CD14-positive monocyte (primary cell): ENCODE measurements at regions not wholly inside any gene's neighbourhood (a gene's known extent, or its start where the extent isn't known, plus 50 kb on each side); places are given as distances from the start of the nearest gene placed in this dataset.

Source experiments
- DNase-seq, 3 donors: peaks; one replicate each; pipeline ENCODE4 v3.0.0-alpha.2; 2011 to 2022
- H2AFZ ChIP-seq: 2 replicates; pipeline ENCODE4 v1.6.0; 2012; ENCODE audit warnings: mild to moderate bottlenecking, low read depth, low read length, inconsistent platforms; ENCODE audit not compliant: insufficient read depth, poor library complexity, severe bottlenecking
- H3K27ac ChIP-seq, 2 donors: 1 replicate in 1 of 2; 2 replicates in 1 of 2; pipeline ENCODE4 v1.5.1; 2012 to 2013; ENCODE audit warnings: low read length in 2 of 2, control low read depth in 1 of 2, inconsistent platforms in 1 of 2, low read depth in 1 of 2, mild to moderate bottlenecking in 1 of 2
- H3K27me3 ChIP-seq, 2 donors: one replicate each; pipeline versions ENCODE4 v1.6.0 to v1.6.1; 2011 to 2013; ENCODE audit warnings: low read length in 2 of 2; ENCODE audit not compliant: control insufficient read depth in 2 of 2, insufficient read depth in 2 of 2
- H3K36me3 ChIP-seq, 2 donors: replicated peaks in 1 of 2; 1 replicate in 1 of 2; 2 replicates in 1 of 2; pipeline versions ENCODE4 v1.5.1 to v1.6.1; 2012 to 2013; ENCODE audit warnings: low read length in 2 of 2, control low read depth in 1 of 2, inconsistent platforms in 1 of 2, mild to moderate bottlenecking in 1 of 2; ENCODE audit not compliant: insufficient read depth in 2 of 2, control insufficient read depth in 1 of 2
- H3K4me1 ChIP-seq, 2 donors: 1 replicate in 1 of 2; 2 replicates in 1 of 2; pipeline versions ENCODE4 v1.5.1 to v1.6.1; 2012 to 2013; ENCODE audit warnings: low read length in 2 of 2, control low read depth in 1 of 2, inconsistent platforms in 1 of 2, mild to moderate bottlenecking in 1 of 2, moderate library complexity in 1 of 2; ENCODE audit not compliant: insufficient read depth in 2 of 2, control insufficient read depth in 1 of 2
- H3K4me2 ChIP-seq: replicated peaks from 2 replicates; pipeline ENCODE3; 2012; ENCODE audit warnings: low read length, moderate library complexity, mild to moderate bottlenecking; ENCODE audit not compliant: poor library complexity, severe bottlenecking; ENCODE audit errors: extremely low read depth
- H3K4me3 ChIP-seq, 3 experiments: fragments of 200-600 bp in 1 of 3; sonication (generic) in 1 of 3; replicated peaks in 1 of 3; 1 replicate in 2 of 3; 2 replicates in 1 of 3; pipeline ENCODE4 v1.5.1; 2011 to 2013; ENCODE audit warnings: low read length in 3 of 3, mild to moderate bottlenecking in 3 of 3, control low read depth in 2 of 3, low read depth in 2 of 3, inconsistent platforms in 1 of 3, moderate library complexity in 1 of 3
- H3K79me2 ChIP-seq: 2 replicates; pipeline ENCODE4 v1.6.0; 2012; ENCODE audit warnings: mild to moderate bottlenecking, control low read depth, inconsistent platforms, low read length, moderate library complexity; ENCODE audit not compliant: insufficient read depth
- H3K9ac ChIP-seq: 2 replicates; pipeline ENCODE4 v1.6.0; 2017; ENCODE audit warnings: low read length, mild to moderate bottlenecking; ENCODE audit not compliant: insufficient read depth, poor library complexity, severe bottlenecking
- H3K9me3 ChIP-seq, 2 donors: replicated peaks in 1 of 2; 1 replicate in 1 of 2; 2 replicates in 1 of 2; pipeline versions ENCODE4 v1.5.1 to v1.6.1; 2012 to 2013; ENCODE audit warnings: low read length in 2 of 2, control low read depth in 1 of 2; ENCODE audit not compliant: control insufficient read depth in 1 of 2, insufficient read depth in 1 of 2
- H4K20me1 ChIP-seq: 2 replicates; pipeline ENCODE4 v1.6.0; 2012; ENCODE audit warnings: mild to moderate bottlenecking, low read length, control low read depth, moderate library complexity; ENCODE audit not compliant: insufficient read depth
- H3K27ac Mint-ChIP-seq, 7 donors: one replicate each; pipeline ENCODE4 v1.8.0; 2020; ENCODE audit warnings: mild to moderate bottlenecking in 7 of 7, mixed read lengths in 7 of 7, moderate library complexity in 6 of 7, inconsistent platforms in 2 of 7
- H3K27me3 Mint-ChIP-seq, 3 donors: one replicate each; pipeline ENCODE4 v1.8.0; 2021 to 2022; ENCODE audit warnings: low read depth in 3 of 3, mild to moderate bottlenecking in 3 of 3, mixed read lengths in 3 of 3, moderate library complexity in 3 of 3, inconsistent platforms in 1 of 3
- H3K36me3 Mint-ChIP-seq, 2 donors: one replicate each; pipeline ENCODE4 v1.8.0; 2020; ENCODE audit warnings: mixed read lengths in 2 of 2, inconsistent platforms in 1 of 2, mild to moderate bottlenecking in 1 of 2
- H3K4me1 Mint-ChIP-seq: one replicate; pipeline ENCODE4 v1.8.0; 2020; ENCODE audit warnings: mild to moderate bottlenecking, mixed read lengths
- H3K4me3 Mint-ChIP-seq, 2 donors: one replicate each; pipeline ENCODE4 v1.8.0; 2020; ENCODE audit warnings: mild to moderate bottlenecking in 2 of 2, mixed read lengths in 2 of 2, moderate library complexity in 1 of 2
- H3K9me3 Mint-ChIP-seq, 7 donors: one replicate each; pipeline ENCODE4 v1.8.0; 2020 to 2022; ENCODE audit warnings: mixed read lengths in 7 of 7, mild to moderate bottlenecking in 6 of 7, moderate library complexity in 6 of 7, inconsistent platforms in 2 of 7
- WGBS: methylation state at CpG from one replicate; pipeline ENCODE4 v1.1.5; 2013; ENCODE audit warnings: missing lambda C conversion rate; ENCODE audit not compliant: insufficient coverage; 5-methylcytosine and 5-hydroxymethylcytosine counted together
- intact Hi-C, 2 donors: fragments of 100-400 bp; cut with micrococcal nuclease; formaldehyde crosslinking; loops; one replicate each; pipeline versions ENCODE4 v1.15.0 to v1.15.1; 2023
- TF ChIP-seq, protein P1 (sequence below): fragments of 200-600 bp; IDR thresholded peaks from one replicate; pipeline ENCODE4 v1.8.0; 2022; ENCODE audit warnings: antibody characterized with exemption, mild to moderate bottlenecking

DNA sequence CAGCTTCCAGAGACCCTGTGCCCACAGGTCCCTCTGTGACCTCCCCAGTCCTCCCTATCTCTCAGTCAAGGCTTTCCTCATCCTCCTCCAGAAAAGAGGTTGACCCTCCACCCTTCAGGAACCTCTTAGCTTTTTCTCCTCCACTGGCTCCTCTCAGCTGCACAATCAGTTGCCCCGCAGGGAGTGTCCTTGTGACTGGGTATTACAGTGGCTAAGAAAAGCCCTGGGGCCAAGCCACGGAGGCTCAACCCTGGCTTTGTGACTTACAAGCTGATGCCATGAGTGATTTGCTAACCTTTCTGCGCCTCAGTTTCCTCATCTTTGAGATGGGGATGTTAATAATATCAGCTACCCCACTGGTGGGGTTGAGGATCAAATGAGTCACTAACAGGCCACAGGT is 66.4 kb upstream of the ZMIZ1 start:
- Histone ChIP-seq H3K36me3 (no peaks in the 10 kb centered on the region), H3K9me3 (no peaks in the 10 kb centered on the region), H3K79me2 (no peaks in the 10 kb centered on the region), H3K4me1 (peaks cover 8 to 20% of the 10 kb centered on the region in 2 donors), H2AFZ (no peak overlapping the region), H3K4me3 (no peak overlapping the region), H3K27ac (no peak overlapping the region), H4K20me1 (no peaks in the 10 kb centered on the region), H3K9ac (no peak overlapping the region), H3K4me2 (no peak overlapping the region), H3K27me3 (no peaks in the 10 kb centered on the region)
- Mint-ChIP-seq H3K36me3 (no peaks in the 10 kb centered on the region), H3K27ac (no peak overlapping the region), H3K4me3 (no peak overlapping the region), H3K4me1 (peaks cover 20% of the 10 kb centered on the region), H3K27me3 (peaks cover 1 to 6% (median 6%) of the 10 kb centered on the region in 3 donors), H3K9me3 (peaks cover 0 to 3% (median 0%) of the 10 kb centered on the region in 7 donors)
- no peak for DNase-seq
- TF ChIP-seq, protein P1, sequence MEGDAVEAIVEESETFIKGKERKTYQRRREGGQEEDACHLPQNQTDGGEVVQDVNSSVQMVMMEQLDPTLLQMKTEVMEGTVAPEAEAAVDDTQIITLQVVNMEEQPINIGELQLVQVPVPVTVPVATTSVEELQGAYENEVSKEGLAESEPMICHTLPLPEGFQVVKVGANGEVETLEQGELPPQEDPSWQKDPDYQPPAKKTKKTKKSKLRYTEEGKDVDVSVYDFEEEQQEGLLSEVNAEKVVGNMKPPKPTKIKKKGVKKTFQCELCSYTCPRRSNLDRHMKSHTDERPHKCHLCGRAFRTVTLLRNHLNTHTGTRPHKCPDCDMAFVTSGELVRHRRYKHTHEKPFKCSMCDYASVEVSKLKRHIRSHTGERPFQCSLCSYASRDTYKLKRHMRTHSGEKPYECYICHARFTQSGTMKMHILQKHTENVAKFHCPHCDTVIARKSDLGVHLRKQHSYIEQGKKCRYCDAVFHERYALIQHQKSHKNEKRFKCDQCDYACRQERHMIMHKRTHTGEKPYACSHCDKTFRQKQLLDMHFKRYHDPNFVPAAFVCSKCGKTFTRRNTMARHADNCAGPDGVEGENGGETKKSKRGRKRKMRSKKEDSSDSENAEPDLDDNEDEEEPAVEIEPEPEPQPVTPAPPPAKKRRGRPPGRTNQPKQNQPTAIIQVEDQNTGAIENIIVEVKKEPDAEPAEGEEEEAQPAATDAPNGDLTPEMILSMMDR, result no peak
- no CpG with 5 or more reads among the region's 3 CpGs for WGBS
- intact Hi-C loops, result no loop called here

DNA sequence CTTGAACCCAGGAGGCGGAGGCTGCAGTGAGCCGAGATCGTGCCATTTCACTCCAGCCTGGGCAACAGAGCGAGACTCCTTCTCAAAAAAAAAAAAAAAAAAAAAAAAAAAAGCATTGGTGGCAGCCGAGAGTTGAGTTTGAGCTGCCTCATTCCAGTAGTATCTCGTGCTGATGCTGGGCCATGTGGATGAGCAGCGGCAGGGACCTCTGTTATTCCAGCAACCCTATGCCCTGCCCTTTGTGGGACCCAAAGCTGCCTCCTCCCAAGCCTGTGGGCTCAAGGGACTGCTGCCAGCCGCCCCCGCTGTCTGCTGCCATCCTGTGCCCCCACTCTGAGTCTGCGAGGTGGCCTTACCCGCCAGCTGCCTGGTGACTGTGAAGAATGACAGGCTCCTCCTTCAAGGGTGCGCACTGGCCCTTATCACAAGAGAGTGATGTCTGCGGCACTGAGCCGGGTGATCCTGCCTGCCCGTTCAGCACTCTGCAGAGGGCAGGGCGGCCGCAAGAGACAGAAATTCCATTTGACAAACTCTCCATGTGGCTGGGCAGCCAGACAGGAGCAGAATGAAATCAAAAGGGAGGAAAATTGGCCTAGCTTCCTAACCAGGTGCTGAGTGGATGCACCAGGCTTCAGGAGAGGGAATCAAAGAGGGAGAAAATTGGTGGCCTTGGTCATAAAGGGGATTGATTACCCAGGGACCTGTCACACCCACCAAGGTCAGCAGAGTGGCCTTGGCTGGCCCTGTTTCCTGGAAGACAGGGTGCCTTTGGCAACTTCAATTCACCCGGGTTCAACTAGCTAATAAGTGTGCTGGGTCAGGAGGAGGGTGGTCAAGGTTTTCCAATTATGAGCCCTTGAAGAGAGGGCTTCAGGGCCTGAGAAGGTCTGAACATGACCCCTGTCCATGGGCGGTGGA is 65.3 kb upstream of the ZMIZ1 start:
- peaks cover 20% of the 10 kb centered on the region for H3K4me1 Mint-ChIP-seq
- H3K79me2 ChIP-seq, result no peaks in the 10 kb centered on the region
- H3K4me1 ChIP-seq, result peaks cover 5 to 11% of the 10 kb centered on the region in 2 donors
- no peak overlapping the region for H2AFZ ChIP-seq
- no peak overlapping the region for H3K4me3 ChIP-seq
- WGBS, result 90% methylated on average over 15 of the region's 19 CpGs
- H3K9me3 Mint-ChIP-seq, result no peaks in the 10 kb centered on the region
- no peaks in the 10 kb centered on the region for H3K9me3 ChIP-seq
- no peak for DNase-seq
- H3K27ac ChIP-seq, result no peak overlapping the region
- H3K4me3 Mint-ChIP-seq, result peak overlapping the region in 1 of 2 donors; percentile 31
- no peaks in the 10 kb centered on the region for H3K36me3 ChIP-seq
- no peaks in the 10 kb centered on the region for H3K27me3 ChIP-seq
- H3K4me2 ChIP-seq, result no peak overlapping the region
- peaks cover 0 to 10% (median 6%) of the 10 kb centered on the region in 3 donors for H3K27me3 Mint-ChIP-seq
- H4K20me1 ChIP-seq, result no peaks in the 10 kb centered on the region
- intact Hi-C loops, result no loop called here
- no peaks in the 10 kb centered on the region for H3K36me3 Mint-ChIP-seq
- H3K9ac ChIP-seq, result no peak overlapping the region
- TF ChIP-seq, protein P1, result no peak
- H3K27ac Mint-ChIP-seq, result peak overlapping the region in 1 of 7 donors; percentile 17
